GM18858 (cell line): ENCODE measurements at regions not wholly inside any gene's neighbourhood (a gene's known extent, or its start where the extent isn't known, plus 50 kb on each side); places are given as distances from the start of the nearest gene placed in this dataset.

ENCODE experiments used
- ATAC-seq: cut with Tn5 transposase; IDR thresholded peaks from one replicate; pipeline ENCODE4 v1.9.1; 2021; ENCODE audit not compliant: unreplicated experiment

GRCh38 chr15:98586066-98586465, 62.3 kb upstream of the IGF1R start:
- ATAC-seq = no peak

- no peak for ATAC-seq
Measured at GRCh38 chr15:98592136-98592535, 56.2 kb upstream of the IGF1R start.

- no peak for ATAC-seq
Measured at GRCh38 chr15:98596131-98596530, 52.2 kb upstream of the IGF1R start.

- ATAC-seq = no peak
Measured at GRCh38 chr15:98596885-98597392, 51.4 kb upstream of the IGF1R start.

GRCh38 chr15:98597666-98598065, 50.7 kb upstream of the IGF1R start:
- ATAC-seq = no peak
